Kidney epithelial cell (primary cell): ENCODE measurements at regions not wholly inside any gene's neighbourhood (a gene's known extent, or its start where the extent isn't known, plus 50 kb on each side); places are given as distances from the start of the nearest gene placed in this dataset.
"Not testable (repeated sequence)": the region's sequence is repeated elsewhere in the genome, so short reads cannot be mapped to it uniquely, and the experiment has no call there.

Experiments used
- DNase-seq: peaks from one replicate; pipeline ENCODE4 v3.0.0-alpha.2; 2010; ENCODE audit warnings: low read depth
- H3K27me3 ChIP-seq: 2 replicates; pipeline ENCODE4 v1.6.0; 2011; ENCODE audit warnings: low read length; ENCODE audit not compliant: control insufficient read depth, insufficient read depth
- H3K36me3 ChIP-seq: 2 replicates; pipeline ENCODE4 v1.5.1; 2011; ENCODE audit warnings: low read length; ENCODE audit not compliant: control insufficient read depth, insufficient read depth
- H3K4me3 ChIP-seq: 2 replicates; pipeline ENCODE4 v1.5.1; 2011; ENCODE audit warnings: low read depth, mild to moderate bottlenecking, control low read depth, low read length
- CTCF ChIP-seq: IDR thresholded peaks from 2 replicates; pipeline ENCODE4 v1.5.1; 2011; ENCODE audit warnings: mild to moderate bottlenecking, moderate library complexity, low read length, control low read depth, inconsistent platforms; ENCODE audit not compliant: insufficient read depth, poor library complexity, severe bottlenecking

GRCh38 chr12:67068761-67069450 lies 200.3 kb upstream of the CAND1 start:
- H3K36me3 ChIP-seq: no peaks in the 10 kb centered on the region
- DNase-seq: no peak
- H3K27me3 ChIP-seq: no peaks in the 10 kb centered on the region
- TF ChIP-seq CTCF: no peak
- H3K4me3 ChIP-seq: peak overlapping the region; percentile 80

- Histone ChIP-seq H3K27me3 (no peaks in the 10 kb centered on the region), H3K4me3 (peak overlapping the region; percentile 80), H3K36me3 (no peaks in the 10 kb centered on the region)
- TF ChIP-seq CTCF: no peak
- no peak for DNase-seq
Measured at GRCh38 chr12:67069451-67070306, 199.5 kb upstream of the CAND1 start.

GRCh38 chr12:67070307-67070600 lies 198.9 kb upstream of the CAND1 start:
- TF ChIP-seq CTCF: no peak
- H3K27me3 ChIP-seq: no peaks in the 10 kb centered on the region
- H3K4me3 ChIP-seq: peak overlapping the region; percentile 80
- DNase-seq: no peak
- no peaks in the 10 kb centered on the region for H3K36me3 ChIP-seq

GRCh38 chr12:67070604-67071003 lies 198.6 kb upstream of the CAND1 start:
- Histone ChIP-seq H3K36me3 (no peaks in the 10 kb centered on the region), H3K4me3 (no peak overlapping the region), H3K27me3 (no peaks in the 10 kb centered on the region)
- TF ChIP-seq CTCF: no peak
- DNase-seq: no peak

- not testable (repeated sequence) for H3K36me3 ChIP-seq, H3K4me3 ChIP-seq, H3K27me3 ChIP-seq, DNase-seq
Measured at GRCh38 chr12:67072281-67072680, 196.9 kb upstream of the CAND1 start.

GRCh38 chr12:67073336-67073735 lies 195.8 kb upstream of the CAND1 start:
- no peak for TF ChIP-seq CTCF
- H3K4me3 ChIP-seq: no peak overlapping the region
- no peak for DNase-seq

More at GRCh38 chr12:67073336-67073735, 195.8 kb upstream of the CAND1 start:
- H3K27me3 ChIP-seq: no peaks in the 10 kb centered on the region
- H3K36me3 ChIP-seq: no peaks in the 10 kb centered on the region
